ENCODE measurements at regions not wholly inside any gene's neighbourhood (a gene's known extent, or its start where the extent isn't known, plus 50 kb on each side); places are given as distances from the start of the nearest gene placed in this dataset.

DNA sequence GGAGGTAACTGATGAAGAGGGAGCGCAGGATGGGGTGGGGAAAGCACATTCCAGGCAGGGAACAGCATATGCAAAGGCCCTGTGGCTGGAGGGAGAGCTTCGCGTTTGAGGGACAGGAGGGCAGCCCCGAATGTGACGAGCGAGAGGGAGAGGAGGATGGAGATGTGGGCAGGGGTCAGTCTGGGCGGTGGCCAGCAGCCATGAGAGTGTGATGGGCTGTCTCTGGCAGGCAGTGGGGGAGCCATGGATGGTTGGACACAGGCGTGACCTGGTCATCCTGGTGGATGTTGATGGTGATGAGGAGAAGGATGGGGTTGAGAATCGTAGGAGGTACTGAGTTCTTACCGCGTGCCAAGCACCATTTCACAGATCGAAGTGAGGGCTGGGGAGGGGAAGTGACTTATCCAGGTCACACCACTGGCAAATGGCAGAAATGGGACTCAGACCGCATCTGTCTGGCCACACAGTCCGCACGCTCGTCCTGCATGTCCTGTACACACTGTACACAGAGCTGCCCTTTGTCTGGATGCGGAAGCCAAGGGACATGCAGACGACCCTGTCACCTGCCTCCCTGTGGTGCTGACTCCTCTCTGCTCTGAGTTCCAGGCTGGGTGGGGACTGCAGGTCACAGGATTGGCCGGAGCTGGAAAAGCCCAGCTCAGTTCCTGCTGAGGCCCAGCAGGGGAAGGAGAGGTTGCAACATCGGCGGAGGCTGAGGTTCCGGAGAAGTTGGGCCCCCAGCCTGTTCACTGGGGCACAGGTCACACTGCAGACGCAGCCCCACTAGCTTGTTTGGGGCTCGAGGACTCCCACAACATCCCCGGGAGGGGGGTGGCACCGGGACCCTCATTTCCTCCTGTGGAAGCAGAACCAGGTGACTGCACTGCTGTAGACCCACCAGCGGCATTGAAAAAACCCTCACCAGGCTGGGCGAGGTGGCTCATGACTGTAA lies 165.6 kb upstream of the IER5L start:
- Histone ChIP-seq H3K4me1 (no peaks in the 10 kb centered on the region), H3K9me3 (no peaks in the 10 kb centered on the region), H3K4me3 (no peak overlapping the region), H3K27me3 (no peaks in the 10 kb centered on the region), H3K36me3 (no peaks in the 10 kb centered on the region), H3K9ac (ENCODE audit: low read depth in 2 of 2, low read length in 2 of 2) (no peak overlapping the region), H3K27ac (peak overlapping the region; percentile 36)
- TF ChIP-seq CTCF (IDR thresholded peaks at IDR 0.05), result no peak
- intact Hi-C loops (cut with DNase I), result no loop called here
- DNase-seq, result peak; percentile 45

GRCh38 chr9:129342591-129343423 lies 164.7 kb upstream of the IER5L start:
- Histone ChIP-seq H3K27me3 (no peaks in the 10 kb centered on the region), H3K9ac (ENCODE audit: low read depth in 2 of 2, low read length in 2 of 2) (no peak overlapping the region), H3K4me1 (no peaks in the 10 kb centered on the region), H3K27ac (no peak overlapping the region), H3K4me3 (no peak overlapping the region), H3K9me3 (no peaks in the 10 kb centered on the region), H3K36me3 (no peaks in the 10 kb centered on the region)
- intact Hi-C loops (cut with DNase I), result no loop called here
- no peak for DNase-seq
- TF ChIP-seq CTCF (IDR thresholded peaks at IDR 0.05), result no peak

GRCh38 chr9:129341987-129342348 lies 163.9 kb upstream of the IER5L start:
- no peaks in the 10 kb centered on the region for H3K9me3 ChIP-seq
- no peak overlapping the region for H3K4me3 ChIP-seq
- H3K27me3 ChIP-seq, result no peaks in the 10 kb centered on the region
- H3K9ac ChIP-seq (ENCODE audit: low read depth in 2 of 2, low read length in 2 of 2), result no peak overlapping the region
- no peaks in the 10 kb centered on the region for H3K4me1 ChIP-seq
- no peak for DNase-seq
- intact Hi-C loops (cut with DNase I), result no loop called here
- no peaks in the 10 kb centered on the region for H3K36me3 ChIP-seq
- no peak overlapping the region for H3K27ac ChIP-seq
- TF ChIP-seq CTCF (IDR thresholded peaks at IDR 0.05), result no peak

- Histone ChIP-seq H3K4me1 (peaks cover 2% of the 10 kb centered on the region), H3K27me3 (no peaks in the 10 kb centered on the region), H3K9ac (ENCODE audit: low read depth in 2 of 2, low read length in 2 of 2) (no peak overlapping the region), H3K4me3 (no peak overlapping the region), H3K36me3 (no peaks in the 10 kb centered on the region), H3K27ac (no peak overlapping the region), H3K9me3 (no peaks in the 10 kb centered on the region)
- intact Hi-C loops (cut with DNase I), result no loop called here
- no peak for DNase-seq
- no peak for TF ChIP-seq CTCF (IDR thresholded peaks at IDR 0.05)
Observed at GRCh38 chr9:129341171-129341986, 163.3 kb upstream of the IER5L start.

All from colonic mucosa (tissue), 4 donors.